ENCODE measurements at regions not wholly inside any gene's neighbourhood (a gene's known extent, or its start where the extent isn't known, plus 50 kb on each side); places are given as distances from the start of the nearest gene placed in this dataset.
"Not testable (repeated sequence)": the region's sequence is repeated elsewhere in the genome, so short reads cannot be mapped to it uniquely, and the experiment has no call there.

GRCh38 chr6:134632024-134632423 lies 314.1 kb upstream of the SGK1 start:
- DNase-seq: no peak

GRCh38 chr6:134631398-134631924 lies 313.5 kb upstream of the SGK1 start:
- no peak for DNase-seq

GRCh38 chr6:134630508-134631121 lies 312.7 kb upstream of the SGK1 start:
- DNase-seq: no peak

DNA sequence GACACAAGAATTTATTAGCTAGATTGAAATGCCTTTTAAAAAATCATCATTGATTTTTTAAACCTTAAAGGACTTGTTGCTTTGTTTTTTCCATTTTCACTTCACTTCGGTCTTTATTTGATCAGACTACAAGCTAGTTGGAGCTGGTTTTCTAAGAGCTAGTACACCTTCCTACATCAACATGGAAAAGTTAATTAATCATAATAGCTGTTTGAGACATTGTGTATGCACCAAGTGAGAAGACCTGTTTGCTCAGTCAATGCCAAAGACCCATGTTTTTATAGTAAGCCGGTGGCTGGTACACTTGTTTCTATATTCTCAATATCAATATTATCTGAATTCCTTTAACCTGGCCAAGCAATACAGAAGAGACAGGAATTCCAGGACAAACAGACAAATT lies 310.2 kb upstream of the SGK1 start:
- no peak for DNase-seq

GRCh38 chr6:134627707-134628106 lies 309.8 kb upstream of the SGK1 start:
- DNase-seq: no peak

DNA sequence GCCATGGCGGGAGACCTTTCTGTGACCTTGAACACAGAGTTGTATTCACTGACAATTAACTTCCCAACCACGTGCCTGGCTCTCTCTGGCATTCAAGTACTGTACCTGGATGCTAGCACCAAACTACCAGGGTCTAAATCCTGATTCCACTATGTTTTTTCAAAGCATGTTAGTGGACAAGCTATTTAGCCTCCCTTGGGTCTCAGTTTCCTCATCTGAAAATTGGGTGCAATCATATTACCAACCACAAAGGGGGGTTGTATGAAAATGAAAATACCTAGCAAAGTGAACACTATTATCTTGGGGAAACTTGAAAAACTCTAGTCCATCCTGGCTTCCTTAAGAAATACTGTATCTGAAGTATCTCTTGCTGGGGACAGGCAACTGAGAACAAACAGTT lies 308.7 kb upstream of the SGK1 start:
- no peak for DNase-seq

DNA sequence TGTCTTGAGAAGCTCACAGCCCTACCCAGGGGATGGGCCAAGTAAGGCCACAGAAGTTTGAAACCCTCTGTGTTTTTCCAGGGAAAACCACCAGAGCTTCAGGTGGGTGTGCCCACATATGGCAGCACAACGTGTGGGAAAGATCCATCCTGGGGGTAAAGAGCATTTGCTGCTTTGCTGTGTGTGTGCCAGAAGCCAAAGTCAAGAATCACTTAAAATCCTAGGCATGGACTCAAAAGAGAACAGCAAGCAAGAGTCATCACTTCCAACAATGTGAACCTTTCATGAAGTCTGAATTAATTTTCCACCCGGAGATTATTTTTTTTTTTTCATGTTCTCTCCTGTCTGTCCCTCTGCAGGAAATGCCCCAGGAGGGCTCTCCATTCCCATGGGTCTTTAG lies 308.2 kb upstream of the SGK1 start:
- no peak for DNase-seq

DNA sequence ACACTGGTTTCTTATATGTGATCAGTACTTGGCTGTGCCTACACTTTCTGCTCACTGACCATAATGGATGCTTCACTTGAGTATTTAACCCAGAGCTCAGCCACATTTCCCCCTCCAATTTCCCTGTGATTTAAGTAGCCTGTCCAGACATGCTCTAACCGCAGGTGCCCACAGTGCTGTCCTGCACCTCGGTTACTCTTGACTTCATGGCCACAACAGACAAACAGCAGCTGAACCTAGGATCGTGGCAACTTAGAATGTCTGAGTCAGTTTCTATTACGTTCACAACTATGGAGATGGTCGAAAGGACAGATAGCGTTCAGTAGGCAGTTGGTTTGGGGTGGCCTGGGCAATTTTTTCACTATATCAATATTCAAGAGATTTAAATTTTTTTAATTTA lies 306.9 kb upstream of the SGK1 start:
- no peak for DNase-seq

DNA sequence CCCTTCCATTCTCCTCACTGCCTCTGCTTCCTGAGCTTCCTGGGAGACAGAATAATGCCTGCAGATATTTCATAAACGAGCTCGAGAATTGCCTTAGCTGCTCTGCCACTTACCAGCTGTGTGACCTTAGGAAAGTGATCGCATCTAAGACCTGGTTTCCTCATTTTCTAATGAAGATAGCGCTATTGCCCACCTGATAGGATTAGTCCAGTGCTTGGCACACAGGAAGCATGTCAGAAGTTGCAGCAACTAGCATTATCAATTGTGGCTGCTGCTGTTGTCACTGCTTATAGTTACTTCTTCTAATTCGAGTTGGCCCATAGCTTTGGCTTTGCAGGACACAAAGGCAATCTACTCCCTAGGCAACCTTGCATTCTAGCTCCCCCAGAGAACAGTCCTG lies 305.5 kb upstream of the SGK1 start:
- DNase-seq: no peak

DNA sequence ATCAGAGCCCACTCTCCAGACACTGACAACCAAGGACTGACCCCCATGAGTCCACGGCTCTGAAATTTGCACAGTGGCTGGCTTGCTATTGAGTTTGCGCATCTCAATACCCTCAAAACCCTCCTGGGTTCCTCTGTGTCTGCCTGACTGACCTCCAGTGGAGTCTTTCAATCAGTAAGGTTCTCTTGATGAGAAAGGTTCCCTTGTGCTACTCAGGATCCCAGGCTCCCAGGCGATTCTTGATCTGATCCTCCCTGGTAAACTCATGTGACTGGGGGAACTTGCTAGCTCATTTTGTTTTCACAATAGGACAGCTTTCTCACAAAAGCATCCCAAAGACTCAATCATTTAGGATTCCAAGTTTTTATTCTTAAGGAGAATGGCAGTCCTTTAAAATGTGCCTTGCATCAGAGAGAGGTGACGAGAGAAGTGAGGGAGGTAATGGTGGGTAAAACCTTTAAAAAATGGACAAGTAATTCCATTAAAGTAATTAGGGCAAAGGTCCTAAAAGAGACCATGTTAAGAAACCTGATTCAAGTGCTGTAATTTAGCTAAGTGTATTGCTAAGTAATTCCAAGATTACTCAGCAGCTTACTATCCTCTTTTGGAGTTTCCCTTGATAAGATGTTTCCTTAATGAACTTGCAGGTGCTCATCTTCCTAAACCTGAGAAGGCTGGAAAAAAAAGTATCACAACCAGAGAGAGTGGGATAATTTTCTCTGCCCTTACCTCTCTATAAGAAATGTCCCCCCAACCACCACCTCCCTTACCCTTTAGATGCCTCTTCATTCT lies 304.7 kb upstream of the SGK1 start:
- no peak for DNase-seq

DNA sequence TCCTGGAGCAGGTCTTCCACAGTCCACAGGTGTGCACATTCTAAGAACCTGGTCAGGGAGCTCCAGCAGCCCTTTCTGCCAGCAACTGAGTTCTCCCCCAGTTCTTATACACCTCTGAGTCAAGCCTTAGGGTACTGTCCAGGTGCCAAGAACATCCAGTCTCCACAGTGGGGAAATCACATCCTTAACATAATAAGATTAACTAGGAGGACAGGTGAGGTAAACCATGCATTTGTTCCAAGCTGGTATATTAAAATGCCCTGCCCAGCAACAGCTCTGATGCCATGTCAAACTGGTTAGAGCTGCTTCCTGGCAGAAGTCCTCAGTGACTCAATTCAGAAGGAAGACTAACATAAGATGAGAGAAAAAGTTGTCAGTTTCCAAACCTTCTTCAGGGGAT lies 303.9 kb upstream of the SGK1 start:
- DNase-seq: no peak

GRCh38 chr6:134619789-134620188 lies 301.9 kb upstream of the SGK1 start:
- DNase-seq: no peak

GRCh38 chr6:134619077-134619476 lies 301.2 kb upstream of the SGK1 start:
- no peak for DNase-seq

GRCh38 chr6:134614606-134615485 lies 296.9 kb upstream of the SGK1 start:
- DNase-seq: no peak

- not testable (repeated sequence) for DNase-seq
Observed at GRCh38 chr6:134612128-134612527, 294.2 kb upstream of the SGK1 start.

- DNase-seq: no peak
Observed at GRCh38 chr6:134610411-134610810, 292.5 kb upstream of the SGK1 start.

DNA sequence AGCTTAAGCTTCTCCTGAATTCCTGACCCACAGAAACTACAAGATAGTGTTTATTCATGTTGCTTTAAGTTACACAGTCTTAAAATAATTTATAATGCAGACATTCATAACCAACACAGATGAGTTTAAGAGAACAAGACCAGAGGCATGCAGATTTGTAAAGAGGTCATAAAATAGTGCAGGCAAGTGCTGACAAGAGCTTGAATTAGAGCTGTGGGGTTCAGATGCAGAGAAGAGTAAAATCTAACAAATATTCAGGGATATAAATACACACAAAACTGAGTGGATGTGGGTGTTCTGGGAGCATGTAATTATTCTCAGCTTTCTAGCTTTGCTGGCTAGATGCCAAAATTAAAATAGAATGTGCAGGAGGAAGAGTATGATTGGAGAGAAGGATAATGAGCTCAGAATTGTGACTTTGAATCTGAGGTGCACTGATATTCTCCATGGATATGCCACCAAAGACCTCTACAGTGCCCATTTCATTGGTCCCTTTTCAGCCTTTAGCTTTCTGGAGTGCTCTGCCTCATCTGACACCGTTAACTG lies 291.9 kb upstream of the SGK1 start:
- peak; percentile 25 for DNase-seq

- DNase-seq: no peak
Observed at GRCh38 chr6:134607411-134607810, 289.5 kb upstream of the SGK1 start.

- DNase-seq: peak; percentile 65
Observed at GRCh38 chr6:134605034-134605433, 287.1 kb upstream of the SGK1 start.

DNA sequence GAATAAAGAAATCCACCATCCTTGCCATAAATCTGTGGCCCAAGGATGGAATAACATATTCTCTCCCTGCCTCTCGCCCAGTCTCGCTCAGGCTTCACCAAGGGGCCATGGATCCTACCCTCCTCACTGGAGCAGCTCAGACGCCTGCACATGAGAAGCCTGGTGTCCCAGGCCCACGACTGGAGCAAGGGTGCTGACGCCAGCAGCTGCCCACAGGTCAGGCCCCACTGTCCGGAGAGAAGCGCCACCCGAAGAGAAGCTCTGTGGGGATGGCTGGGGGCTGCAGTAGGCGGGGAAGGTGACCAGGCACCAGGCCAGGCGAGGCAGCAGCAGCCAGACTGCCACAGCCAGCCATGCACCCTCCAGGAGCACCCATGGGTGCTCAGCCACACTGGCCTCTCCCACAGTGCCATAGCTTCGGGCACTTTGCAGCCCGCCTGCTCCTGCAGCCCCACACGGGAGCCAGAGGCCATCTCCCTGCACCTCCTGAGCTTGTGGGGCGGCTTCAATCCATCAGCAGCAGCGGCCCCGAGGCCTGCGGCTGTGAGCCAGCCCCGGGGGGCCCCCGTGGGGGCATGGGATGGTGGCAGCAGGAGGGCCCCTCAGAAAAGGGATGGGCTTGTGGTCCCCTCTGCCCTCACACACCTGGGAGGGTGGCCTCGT lies 286.2 kb upstream of the SGK1 start:
- DNase-seq: no peak

- DNase-seq: no peak
Observed at GRCh38 chr6:134603561-134603960, 285.6 kb upstream of the SGK1 start.

DNA sequence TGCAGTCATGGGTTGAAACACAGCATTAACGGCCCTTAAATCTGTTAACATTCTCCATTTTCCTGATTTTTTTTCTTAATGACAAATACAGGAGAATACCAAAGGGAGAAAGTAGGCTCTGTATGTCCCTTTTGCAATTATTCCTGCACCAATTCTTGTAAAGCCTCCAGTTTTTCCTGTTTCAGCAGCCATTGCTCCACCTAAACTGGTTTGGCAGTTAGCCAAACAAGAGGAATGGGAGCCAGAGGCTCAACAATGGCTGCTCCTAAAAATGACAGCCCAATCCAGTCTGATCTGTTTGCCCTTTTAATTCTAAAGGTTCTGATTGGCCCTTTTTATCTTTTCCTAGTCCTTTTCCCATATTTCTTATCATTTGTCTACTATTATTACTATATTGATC lies 284.2 kb upstream of the SGK1 start:
- DNase-seq: no peak

- DNase-seq: no peak
Observed at GRCh38 chr6:134600671-134601070, 282.8 kb upstream of the SGK1 start.
